Ascending aorta (tissue), 2 donors: ENCODE measurements at regions not wholly inside any gene's neighbourhood (a gene's known extent, or its start where the extent isn't known, plus 50 kb on each side); places are given as distances from the start of the nearest gene placed in this dataset.

Source experiments
- DNase-seq, 2 donors: peaks; one replicate each; pipeline ENCODE4 v3.0.0-alpha.2; 2019; ENCODE audit warnings: low spot score in 2 of 2
- H3K27ac ChIP-seq, 2 donors: fragments of 200-600 bp; sonication (generic); one replicate each; pipeline ENCODE4 v1.5.1; 2016 to 2017; ENCODE audit warnings: mild to moderate bottlenecking in 1 of 2
- H3K27me3 ChIP-seq: fragments of 200-600 bp; sonication (generic); one replicate; pipeline ENCODE4 v1.5.1; 2017
- H3K36me3 ChIP-seq, 2 donors: fragments of 200-600 bp; sonication (generic); one replicate each; pipeline ENCODE4 v1.5.1; 2016
- H3K4me1 ChIP-seq, 2 donors: fragments of 200-600 bp; sonication (generic); one replicate each; pipeline ENCODE4 v1.5.1; 2016 to 2017; ENCODE audit warnings: mild to moderate bottlenecking in 1 of 2
- H3K4me3 ChIP-seq, 2 donors: fragments of 200-600 bp; sonication (generic); one replicate each; pipeline ENCODE4 v1.5.1; 2016 to 2017; ENCODE audit warnings: mild to moderate bottlenecking in 1 of 2
- H3K9me3 ChIP-seq, 2 donors: fragments of 200-600 bp; sonication (generic); one replicate each; pipeline ENCODE4 v1.5.1; 2016
- CTCF ChIP-seq, 3 experiments: fragments of 200-600 bp in 2 of 3; fragments of 450-650 bp in 1 of 3; sonication (generic) in 2 of 3; IDR thresholded peaks; one replicate each; pipeline ENCODE4 v1.5.1; 2016 to 2019; ENCODE audit warnings: antibody characterized with exemption in 3 of 3, mild to moderate bottlenecking in 1 of 3, moderate library complexity in 1 of 3
- intact Hi-C: fragments of 100-400 bp; cut with DNase I; formaldehyde crosslinking; loops from one replicate; pipeline ENCODE4 v1.15.1; 2023

GRCh38 chr18:68354176-68354575, 360.7 kb downstream of the TMX3 start:
- no peaks in the 10 kb centered on the region for H3K27me3 ChIP-seq
- H3K9me3 ChIP-seq, result no peaks in the 10 kb centered on the region
- intact Hi-C loops, result no loop called here
- H3K4me3 ChIP-seq, result no peak overlapping the region
- TF ChIP-seq CTCF (IDR thresholded peaks at IDR 0.05), result no peak
- no peaks in the 10 kb centered on the region for H3K4me1 ChIP-seq
- no peaks in the 10 kb centered on the region for H3K36me3 ChIP-seq
- no peak for DNase-seq
- H3K27ac ChIP-seq, result no peak overlapping the region

DNA sequence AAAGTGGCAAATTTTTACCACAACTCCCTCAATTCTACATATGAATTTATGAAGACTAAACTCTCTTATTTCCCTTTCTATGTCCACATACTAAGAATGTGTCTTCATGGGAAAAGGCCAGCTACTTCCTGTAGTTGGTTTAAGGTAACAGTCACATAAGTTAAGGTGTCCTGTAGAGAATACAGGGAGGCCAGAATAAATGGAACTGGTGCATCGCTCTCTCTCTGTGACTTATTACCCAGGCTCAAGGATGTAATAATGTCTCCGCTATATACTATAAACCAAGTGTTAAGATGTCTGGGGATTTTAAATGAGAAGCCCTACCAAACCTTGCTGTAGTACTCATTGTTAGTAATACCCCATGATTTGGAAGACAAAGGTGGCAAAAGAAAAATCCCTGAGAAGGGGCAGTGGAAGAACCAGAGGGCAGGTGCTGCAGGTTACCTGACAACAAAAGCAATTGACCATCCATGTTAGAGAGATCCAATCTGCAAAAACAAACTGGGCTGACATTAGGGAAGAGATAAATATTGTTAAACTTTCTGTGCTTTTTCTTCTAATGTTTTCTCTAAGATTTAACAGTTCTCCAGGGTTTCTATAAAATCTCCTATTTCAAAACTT, 372.8 kb downstream of the TMX3 start:
- no peak for DNase-seq
- no peaks in the 10 kb centered on the region for H3K4me1 ChIP-seq
- no peaks in the 10 kb centered on the region for H3K9me3 ChIP-seq
- intact Hi-C loops, result no loop called here
- TF ChIP-seq CTCF (IDR thresholded peaks at IDR 0.05), result no peak
- no peak overlapping the region for H3K27ac ChIP-seq
- no peaks in the 10 kb centered on the region for H3K36me3 ChIP-seq
- H3K4me3 ChIP-seq, result no peak overlapping the region
- no peaks in the 10 kb centered on the region for H3K27me3 ChIP-seq

- Histone ChIP-seq H3K36me3 (no peaks in the 10 kb centered on the region), H3K9me3 (no peaks in the 10 kb centered on the region), H3K4me3 (no peak overlapping the region), H3K27me3 (no peaks in the 10 kb centered on the region), H3K27ac (no peak overlapping the region), H3K4me1 (no peaks in the 10 kb centered on the region)
- DNase-seq, result no peak
- TF ChIP-seq CTCF (IDR thresholded peaks at IDR 0.05), result no peak
- intact Hi-C loops, result no loop called here
Observed at GRCh38 chr18:68340606-68341005, 374.3 kb downstream of the TMX3 start.

- Histone ChIP-seq H3K4me1 (no peaks in the 10 kb centered on the region), H3K4me3 (no peak overlapping the region), H3K27ac (no peak overlapping the region), H3K27me3 (no peaks in the 10 kb centered on the region), H3K36me3 (no peaks in the 10 kb centered on the region), H3K9me3 (no peaks in the 10 kb centered on the region)
- intact Hi-C loops, result no loop called here
- no peak for TF ChIP-seq CTCF (IDR thresholded peaks at IDR 0.05)
- DNase-seq, result no peak
Observed at GRCh38 chr18:68330658-68331057, 384.2 kb downstream of the TMX3 start.

DNA sequence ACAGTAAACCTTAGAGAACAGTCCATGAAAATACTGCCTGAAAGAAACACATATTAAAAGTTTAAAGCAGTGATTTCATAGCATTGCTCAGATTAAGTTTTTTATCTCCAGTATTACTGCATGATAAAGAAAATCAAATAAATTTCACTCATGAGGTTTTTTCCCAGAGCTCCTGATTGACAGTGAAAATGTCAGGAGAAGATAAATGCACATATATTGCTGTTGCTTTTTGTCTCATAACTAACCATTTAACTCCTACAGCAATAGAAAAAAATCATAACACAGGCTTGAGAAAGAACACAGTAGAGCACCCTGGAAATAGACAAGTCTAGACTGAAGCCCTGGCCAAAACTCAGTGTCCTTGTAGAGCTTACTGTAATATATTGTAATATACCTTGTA, 391.0 kb downstream of the TMX3 start:
- no peaks in the 10 kb centered on the region for H3K9me3 ChIP-seq
- H3K4me3 ChIP-seq, result no peak overlapping the region
- no peaks in the 10 kb centered on the region for H3K27me3 ChIP-seq
- no peak overlapping the region for H3K27ac ChIP-seq
- H3K4me1 ChIP-seq, result no peaks in the 10 kb centered on the region
- no peak for TF ChIP-seq CTCF (IDR thresholded peaks at IDR 0.05)
- no peak for DNase-seq
- intact Hi-C loops, result no loop called here
- H3K36me3 ChIP-seq, result no peaks in the 10 kb centered on the region

- H3K4me1 ChIP-seq, result no peaks in the 10 kb centered on the region
- intact Hi-C loops, result no loop called here
- no peaks in the 10 kb centered on the region for H3K36me3 ChIP-seq
- no peak for DNase-seq
- no peak overlapping the region for H3K27ac ChIP-seq
- no peaks in the 10 kb centered on the region for H3K27me3 ChIP-seq
- TF ChIP-seq CTCF (IDR thresholded peaks at IDR 0.05), result no peak
- H3K4me3 ChIP-seq, result no peak overlapping the region
- H3K9me3 ChIP-seq, result no peaks in the 10 kb centered on the region
Observed at GRCh38 chr18:68316636-68317035, 398.3 kb downstream of the TMX3 start.
